Right lobe of liver (tissue), 6 donors: ENCODE measurements at regions not wholly inside any gene's neighbourhood (a gene's known extent, or its start where the extent isn't known, plus 50 kb on each side); places are given as distances from the start of the nearest gene placed in this dataset.

Source experiments
- ATAC-seq, 4 donors: fragments of 200-7000 bp; cut with Tn5 transposase; one replicate each; pipeline ENCODE4 v1.9.1; 2020; ENCODE audit warnings: mild to moderate bottlenecking in 4 of 4, moderate library complexity in 4 of 4
- DNase-seq, 3 donors: peaks; one replicate each; pipeline ENCODE4 v3.0.0-alpha.2; 2020
- H3K27ac ChIP-seq, 3 donors: fragments of 200-600 bp; one replicate each; pipeline ENCODE4 v1.8.0; 2022
- H3K27me3 ChIP-seq, 2 donors: fragments of 200-600 bp; one replicate each; pipeline ENCODE4 v1.8.0; 2022
- H3K36me3 ChIP-seq, 4 donors: fragments of 200-600 bp; sonication (generic) in 1 of 4; one replicate each; pipeline versions ENCODE4 v1.5.1 to v1.8.0; 2017 to 2022; ENCODE audit warnings: control low read depth in 1 of 4
- H3K4me1 ChIP-seq, 4 donors: fragments of 200-600 bp; sonication (generic) in 1 of 4; one replicate each; pipeline versions ENCODE4 v1.5.1 to v1.8.0; 2017 to 2022; ENCODE audit warnings: control low read depth in 1 of 4
- H3K4me3 ChIP-seq, 3 donors: fragments of 200-600 bp; one replicate each; pipeline ENCODE4 v1.8.0; 2022
- H3K9me3 ChIP-seq, 4 donors: fragments of 200-600 bp; sonication (generic) in 1 of 4; one replicate each; pipeline versions ENCODE4 v1.5.1 to v1.8.0; 2017 to 2022; ENCODE audit warnings: control low read depth in 1 of 4
- CTCF ChIP-seq, 4 donors: fragments of 200-600 bp in 3 of 4; fragments of 450-650 bp in 1 of 4; IDR thresholded peaks; one replicate each; pipeline versions ENCODE4 v1.5.1 to v1.8.0; 2016 to 2022; ENCODE audit warnings: antibody characterized with exemption in 4 of 4, mild to moderate bottlenecking in 2 of 4
- POLR2A ChIP-seq: fragments of 450-650 bp; IDR thresholded peaks from one replicate; pipeline ENCODE4 v1.6.1; 2017; ENCODE audit warnings: antibody characterized with exemption, mild to moderate bottlenecking
- WGBS: methylation state at CpG from one replicate; pipeline ENCODE4 v1.1.6; 2018; ENCODE audit warnings: low coverage, low lambda C conversion rate; ENCODE audit not compliant: insufficient coverage; ENCODE audit errors: missing lambda C conversion rate; 5-methylcytosine and 5-hydroxymethylcytosine counted together
- intact Hi-C, 2 donors: fragments of 100-400 bp; cut with DNase I; formaldehyde crosslinking; loops; one replicate each; pipeline versions ENCODE4 v1.11.2 to v1.14.1; 2022
- donor health status: DM: no; HTN: yes; CAD: no.
- donor health status: DM: no; HTN: no; CAD: no.
- donor health status: DM: no; HTN: no; CAD: no.
- donor health status: DM: no; HTN: yes; CAD: no.
- donor health status: DM: no; HTN: yes; CAD: no.

GRCh38 chr2:114218383-114218782 lies 224.1 kb upstream of the DPP10 start:
- ATAC-seq (no peak), DNase-seq (no peak)
- H3K4me3 ChIP-seq, result no peak overlapping the region
- WGBS, result 40% methylated on average over 2 of the region's 2 CpGs
- TF ChIP-seq POLR2A, result no peak
- H3K9me3 ChIP-seq, result no peaks in the 10 kb centered on the region
- intact Hi-C loops, result no loop called here
- no peaks in the 10 kb centered on the region for H3K36me3 ChIP-seq
- no peaks in the 10 kb centered on the region for H3K27me3 ChIP-seq
- H3K4me1 ChIP-seq, result no peaks in the 10 kb centered on the region
- H3K27ac ChIP-seq, result no peak overlapping the region

GRCh38 chr2:114219456-114219855 lies 223.0 kb upstream of the DPP10 start:
- Histone ChIP-seq H3K4me1 (no peaks in the 10 kb centered on the region), H3K27ac (no peak overlapping the region), H3K4me3 (no peak overlapping the region), H3K27me3 (no peaks in the 10 kb centered on the region), H3K9me3 (no peaks in the 10 kb centered on the region), H3K36me3 (no peaks in the 10 kb centered on the region)
- DNase-seq (no peak), ATAC-seq (no peak)
- intact Hi-C loops, result no loop called here
- no peak for TF ChIP-seq CTCF (IDR thresholded peaks at IDR 0.05)
- no peak for TF ChIP-seq POLR2A
- WGBS, result 54% methylated on average over 1 of the region's 1 CpG

GRCh38 chr2:114222344-114222743 lies 220.1 kb upstream of the DPP10 start:
- WGBS, result 13% methylated on average over 1 of the region's 1 CpG
- no peak for TF ChIP-seq CTCF (IDR thresholded peaks at IDR 0.05)
- TF ChIP-seq POLR2A, result no peak
- intact Hi-C loops, result no loop called here
- H3K4me3 ChIP-seq, result no peak overlapping the region
- H3K9me3 ChIP-seq, result no peaks in the 10 kb centered on the region
- no peaks in the 10 kb centered on the region for H3K4me1 ChIP-seq
- H3K27ac ChIP-seq, result no peak overlapping the region
- DNase-seq (no peak), ATAC-seq (no peak)
- no peaks in the 10 kb centered on the region for H3K36me3 ChIP-seq
- H3K27me3 ChIP-seq, result no peaks in the 10 kb centered on the region

GRCh38 chr2:114231921-114232320 lies 210.5 kb upstream of the DPP10 start:
- no peak for DNase-seq
- intact Hi-C loops, result no loop called here
- Histone ChIP-seq H3K9me3 (no peaks in the 10 kb centered on the region), H3K4me1 (no peaks in the 10 kb centered on the region), H3K27me3 (no peaks in the 10 kb centered on the region), H3K27ac (no peak overlapping the region), H3K36me3 (no peaks in the 10 kb centered on the region), H3K4me3 (no peak overlapping the region)
- no peak for ATAC-seq
- no peak for TF ChIP-seq CTCF (IDR thresholded peaks at IDR 0.05)
- no peak for TF ChIP-seq POLR2A

- H3K36me3 ChIP-seq, result no peaks in the 10 kb centered on the region
- no peak overlapping the region for H3K4me3 ChIP-seq
- H3K27ac ChIP-seq, result no peak overlapping the region
- TF ChIP-seq CTCF (IDR thresholded peaks at IDR 0.05) (no peak), POLR2A (no peak)
- intact Hi-C loops, result no loop called here
- WGBS, result 83% methylated on average over 2 of the region's 2 CpGs
- H3K9me3 ChIP-seq, result no peaks in the 10 kb centered on the region
- H3K4me1 ChIP-seq, result no peaks in the 10 kb centered on the region
- no peak for DNase-seq
- ATAC-seq, result no peak
- no peaks in the 10 kb centered on the region for H3K27me3 ChIP-seq
These were observed 205.1 kb upstream of the DPP10 start for GRCh38 chr2:114237331-114237730.
